Right atrium auricular region (tissue), 2 donors: ENCODE measurements at regions not wholly inside any gene's neighbourhood (a gene's known extent, or its start where the extent isn't known, plus 50 kb on each side); places are given as distances from the start of the nearest gene placed in this dataset.

Source experiments
- DNase-seq: peaks from one replicate; pipeline ENCODE4 v3.0.0-alpha.2; 2019; ENCODE audit warnings: low spot score
- H3K27ac ChIP-seq, 2 donors: fragments of 200-600 bp; sonication (generic); 1 replicate in 1 of 2; 2 replicates in 1 of 2; pipeline ENCODE4 v1.5.1; 2016 to 2019
- H3K27me3 ChIP-seq, 2 donors: fragments of 200-600 bp; sonication (generic); one replicate each; pipeline versions ENCODE4 v1.5.1 to v1.6.0; 2017 to 2019
- H3K36me3 ChIP-seq: fragments of 200-600 bp; sonication (generic); one replicate; pipeline ENCODE4 v1.5.1; 2016
- H3K4me1 ChIP-seq, 2 donors: fragments of 200-600 bp; sonication (generic); one replicate each; pipeline versions ENCODE4 v1.5.1 to v1.6.0; 2017 to 2019
- H3K4me3 ChIP-seq, 2 donors: fragments of 200-600 bp; sonication (generic); 1 replicate in 1 of 2; 2 replicates in 1 of 2; pipeline ENCODE4 v1.5.1; 2017 to 2019; ENCODE audit warnings: mild to moderate bottlenecking in 1 of 2, moderate library complexity in 1 of 2
- H3K9me3 ChIP-seq, 2 donors: fragments of 200-600 bp; sonication (generic); one replicate each; pipeline ENCODE4 v1.5.1; 2019
- CTCF ChIP-seq, 2 donors: fragments of 200-600 bp; sonication (generic); IDR thresholded peaks; one replicate each; pipeline ENCODE4 v1.5.1; 2019; ENCODE audit warnings: antibody characterized with exemption in 2 of 2

GRCh38 chr4:167380964-167381363 lies 146.7 kb upstream of the SPOCK3 start:
- H3K9me3 ChIP-seq, result no peaks in the 10 kb centered on the region
- no peak overlapping the region for H3K4me3 ChIP-seq
- no peaks in the 10 kb centered on the region for H3K27me3 ChIP-seq
- no peaks in the 10 kb centered on the region for H3K4me1 ChIP-seq
- TF ChIP-seq CTCF (IDR thresholded peaks at IDR 0.05), result no peak
- no peak for DNase-seq
- H3K27ac ChIP-seq, result no peak overlapping the region
- H3K36me3 ChIP-seq, result no peaks in the 10 kb centered on the region

GRCh38 chr4:167383291-167383690 lies 149.0 kb upstream of the SPOCK3 start:
- no peak for DNase-seq
- Histone ChIP-seq H3K27me3 (no peaks in the 10 kb centered on the region), H3K4me3 (no peak overlapping the region), H3K4me1 (no peaks in the 10 kb centered on the region), H3K36me3 (no peaks in the 10 kb centered on the region), H3K9me3 (no peaks in the 10 kb centered on the region), H3K27ac (no peak overlapping the region)
- no peak for TF ChIP-seq CTCF (IDR thresholded peaks at IDR 0.05)

- Histone ChIP-seq H3K27me3 (no peaks in the 10 kb centered on the region), H3K36me3 (no peaks in the 10 kb centered on the region), H3K4me3 (no peak overlapping the region), H3K9me3 (no peaks in the 10 kb centered on the region), H3K27ac (no peak overlapping the region), H3K4me1 (no peaks in the 10 kb centered on the region)
- no peak for DNase-seq
- TF ChIP-seq CTCF (IDR thresholded peaks at IDR 0.05), result no peak
Observed at GRCh38 chr4:167397586-167397985, 163.3 kb upstream of the SPOCK3 start.

GRCh38 chr4:167399201-167399600 lies 164.9 kb upstream of the SPOCK3 start:
- DNase-seq, result no peak
- H3K27me3 ChIP-seq, result no peaks in the 10 kb centered on the region
- no peak for TF ChIP-seq CTCF (IDR thresholded peaks at IDR 0.05)

GRCh38 chr4:167406181-167406580 lies 171.9 kb upstream of the SPOCK3 start:
- Histone ChIP-seq H3K4me1 (no peaks in the 10 kb centered on the region), H3K27me3 (no peaks in the 10 kb centered on the region), H3K4me3 (no peak overlapping the region), H3K27ac (no peak overlapping the region), H3K36me3 (no peaks in the 10 kb centered on the region), H3K9me3 (no peaks in the 10 kb centered on the region)
- DNase-seq, result no peak
- no peak for TF ChIP-seq CTCF (IDR thresholded peaks at IDR 0.05)

More at GRCh38 chr4:167399201-167399600, 164.9 kb upstream of the SPOCK3 start:
- H3K9me3 ChIP-seq, result no peaks in the 10 kb centered on the region
- no peak overlapping the region for H3K27ac ChIP-seq
- no peak overlapping the region for H3K4me3 ChIP-seq
- no peaks in the 10 kb centered on the region for H3K4me1 ChIP-seq
- no peaks in the 10 kb centered on the region for H3K36me3 ChIP-seq

GRCh38 chr4:167415461-167415860 lies 181.2 kb upstream of the SPOCK3 start:
- DNase-seq, result no peak
- Histone ChIP-seq H3K4me3 (no peak overlapping the region), H3K27me3 (no peaks in the 10 kb centered on the region), H3K27ac (no peak overlapping the region), H3K36me3 (no peaks in the 10 kb centered on the region), H3K4me1 (no peaks in the 10 kb centered on the region), H3K9me3 (no peaks in the 10 kb centered on the region)
- TF ChIP-seq CTCF (IDR thresholded peaks at IDR 0.05), result no peak
